NCI-H774 (cell line): ENCODE measurements at regions not wholly inside any gene's neighbourhood (a gene's known extent, or its start where the extent isn't known, plus 50 kb on each side); places are given as distances from the start of the nearest gene placed in this dataset.
"Not testable (repeated sequence)": the region's sequence is repeated elsewhere in the genome, so short reads cannot be mapped to it uniquely, and the experiment has no call there.

Source experiments
- DNase-seq: peaks from one replicate; lab custom pipeline; 2025; lab: John Stamatoyannopoulos, UW

DNA sequence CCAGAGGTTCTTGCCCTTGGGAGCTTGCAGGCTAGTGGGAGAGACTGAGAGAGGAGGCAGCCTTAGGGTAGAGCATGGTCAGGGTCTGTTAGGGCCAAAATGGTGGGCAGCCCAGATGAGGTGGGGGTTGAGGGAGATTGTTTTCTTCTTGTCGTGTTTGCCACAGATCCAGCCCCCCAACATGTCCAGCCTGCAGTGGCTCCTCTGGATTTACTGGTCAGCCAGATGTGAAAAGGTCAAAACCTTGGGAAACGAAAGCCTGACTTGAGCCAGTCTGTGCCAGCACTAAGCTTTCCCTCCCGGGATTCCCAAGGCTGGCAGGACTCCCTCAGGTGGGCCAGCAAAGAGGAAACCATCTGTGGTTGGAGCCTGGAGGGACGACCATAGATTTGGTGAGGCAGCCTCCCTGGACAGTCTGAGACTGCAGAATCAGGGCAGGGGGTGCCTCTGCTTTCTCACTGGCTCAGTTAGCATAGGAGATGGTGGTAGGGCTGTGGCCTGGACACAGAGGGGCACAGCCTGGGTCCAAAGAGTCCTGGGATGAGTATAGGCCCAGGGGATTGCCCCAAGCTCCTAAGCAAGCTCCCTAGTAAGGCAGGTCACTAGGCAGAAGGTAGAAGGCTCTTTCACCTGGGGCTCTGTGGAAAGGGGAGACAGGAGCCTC, 51.2 kb upstream of the PRR23C start:
- no peak for DNase-seq

- no peak for DNase-seq
Measured at GRCh38 chr3:139096670-139097069, 52.0 kb upstream of the PRR23C start.

- DNase-seq = no peak
Measured at GRCh38 chr3:139098391-139098790, 53.7 kb upstream of the PRR23C start.

GRCh38 chr3:139099968-139100817, 55.5 kb upstream of the PRR23C start:
- DNase-seq = no peak

DNA sequence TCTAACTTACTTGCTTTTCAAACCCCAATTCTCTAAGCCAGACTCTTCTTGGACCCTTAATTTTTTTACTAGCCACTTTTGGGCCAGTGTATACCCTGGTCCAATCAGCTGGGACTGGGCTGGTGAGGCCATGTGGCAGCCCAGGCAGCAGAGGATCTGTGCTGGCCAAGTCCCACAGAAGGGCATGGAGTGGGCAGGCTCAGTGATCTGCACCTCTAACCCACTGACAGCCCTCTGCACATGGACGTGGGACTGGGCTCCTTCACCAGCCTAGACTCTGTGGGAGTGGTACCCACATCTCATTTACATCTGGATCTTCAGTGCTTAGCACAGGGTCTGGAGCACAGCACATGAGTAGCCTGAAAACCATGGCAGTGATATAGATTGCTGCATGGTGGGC, 56.1 kb upstream of the PRR23C start:
- no peak for DNase-seq

GRCh38 chr3:139101396-139101795, 56.7 kb upstream of the PRR23C start:
- no peak for DNase-seq

DNA sequence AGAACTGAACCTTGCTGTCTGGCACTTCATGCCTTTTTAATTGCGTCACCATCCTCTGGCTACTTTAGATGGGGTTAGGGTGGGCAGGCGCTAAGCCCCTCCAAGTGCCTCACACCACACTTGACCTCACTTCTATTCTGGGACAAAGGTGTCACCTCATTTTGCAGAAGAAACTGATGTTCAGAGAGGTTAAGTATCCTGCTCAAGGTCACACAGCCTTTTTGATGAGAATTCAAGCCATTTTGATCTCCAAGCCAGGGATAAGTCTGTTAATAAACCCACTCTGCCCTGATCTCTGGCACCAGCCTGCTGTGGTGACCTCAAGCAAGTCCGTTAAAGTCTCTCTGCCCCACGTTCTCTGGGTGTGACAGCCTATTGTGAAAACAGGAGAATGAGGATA, 58.8 kb upstream of the PRR23C start:
- no peak for DNase-seq

- DNase-seq = no peak
Measured at GRCh38 chr3:139104062-139104461, 59.4 kb upstream of the PRR23C start.

DNA sequence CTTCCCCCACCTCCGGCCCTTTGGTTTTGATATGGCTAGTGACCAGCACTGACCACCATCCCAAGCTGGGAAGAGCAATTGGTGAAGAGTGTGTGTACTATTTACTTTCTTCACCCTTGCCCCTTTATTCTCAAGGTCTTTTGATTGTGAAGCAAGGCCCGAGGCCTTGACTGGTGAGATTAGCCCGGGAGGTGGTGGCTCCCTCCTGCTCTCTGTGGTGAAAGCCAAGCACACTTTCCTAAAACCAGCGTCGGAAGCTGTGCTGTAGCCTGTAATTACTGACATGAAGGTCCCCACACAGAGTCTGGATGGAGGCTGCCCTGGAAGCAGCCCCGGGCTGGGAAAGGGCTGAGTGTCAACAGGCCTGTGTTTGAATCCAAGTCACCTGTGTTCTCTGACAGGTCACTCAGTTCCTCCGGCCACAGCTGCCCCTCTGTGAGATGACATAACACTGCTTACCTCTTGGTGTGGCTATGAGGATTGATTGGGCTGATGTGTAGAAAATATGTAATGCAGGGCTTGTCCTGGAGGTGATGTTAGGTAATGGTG, 60.5 kb upstream of the PRR23C start:
- DNase-seq = no peak

GRCh38 chr3:139106013-139106932, 61.6 kb upstream of the PRR23C start:
- DNase-seq = no peak

DNA sequence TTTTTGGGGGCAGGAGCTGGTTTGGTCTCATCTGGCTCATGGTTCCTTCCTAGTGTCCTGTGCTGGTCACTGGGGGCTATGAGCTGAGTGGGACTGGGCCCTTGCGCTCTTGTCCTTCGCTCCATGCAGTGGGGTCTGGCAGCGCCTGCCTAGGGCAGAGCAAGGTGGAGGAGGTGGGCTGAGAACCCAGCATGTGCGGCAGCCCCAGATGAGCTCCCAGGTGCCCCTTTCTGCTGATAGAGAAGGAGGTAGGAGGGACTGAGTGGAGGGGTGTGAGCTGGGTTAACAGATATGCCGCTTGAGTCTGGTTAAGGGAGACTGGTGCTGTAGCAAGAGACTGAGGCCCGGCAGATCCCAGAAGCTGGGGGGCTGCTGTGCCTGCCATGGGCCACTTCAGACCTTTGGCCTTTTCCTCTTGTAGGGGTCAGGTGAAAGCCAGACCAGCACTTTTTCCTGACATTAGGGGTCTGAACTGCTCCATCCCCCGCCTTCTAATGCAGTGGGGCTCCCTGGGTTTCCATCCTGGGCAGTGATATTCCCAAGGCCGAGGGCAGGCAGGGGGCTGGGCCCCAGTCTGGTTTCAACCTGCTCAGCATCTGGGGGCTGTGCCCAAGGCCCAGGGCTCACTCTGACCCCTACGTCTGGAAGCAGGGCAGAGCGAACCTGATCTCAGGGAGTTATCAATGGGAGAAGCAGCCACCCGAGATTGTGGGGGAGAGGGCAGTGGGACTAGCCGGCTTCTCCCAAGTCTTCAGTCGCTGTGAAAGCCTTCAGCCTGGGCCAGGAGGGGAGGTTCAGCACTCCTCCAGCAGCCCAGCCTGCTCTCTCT, 62.9 kb upstream of the PRR23C start:
- DNase-seq = no peak

- DNase-seq = no peak
Measured at GRCh38 chr3:139108253-139108969, 63.7 kb upstream of the PRR23C start.

GRCh38 chr3:139109271-139109670, 64.6 kb upstream of the PRR23C start:
- no peak for DNase-seq

- no peak for DNase-seq
Measured at GRCh38 chr3:139110072-139110830, 65.6 kb upstream of the PRR23C start.

- DNase-seq = not testable (repeated sequence)
Measured at GRCh38 chr3:139110929-139111328, 66.2 kb upstream of the PRR23C start.

DNA sequence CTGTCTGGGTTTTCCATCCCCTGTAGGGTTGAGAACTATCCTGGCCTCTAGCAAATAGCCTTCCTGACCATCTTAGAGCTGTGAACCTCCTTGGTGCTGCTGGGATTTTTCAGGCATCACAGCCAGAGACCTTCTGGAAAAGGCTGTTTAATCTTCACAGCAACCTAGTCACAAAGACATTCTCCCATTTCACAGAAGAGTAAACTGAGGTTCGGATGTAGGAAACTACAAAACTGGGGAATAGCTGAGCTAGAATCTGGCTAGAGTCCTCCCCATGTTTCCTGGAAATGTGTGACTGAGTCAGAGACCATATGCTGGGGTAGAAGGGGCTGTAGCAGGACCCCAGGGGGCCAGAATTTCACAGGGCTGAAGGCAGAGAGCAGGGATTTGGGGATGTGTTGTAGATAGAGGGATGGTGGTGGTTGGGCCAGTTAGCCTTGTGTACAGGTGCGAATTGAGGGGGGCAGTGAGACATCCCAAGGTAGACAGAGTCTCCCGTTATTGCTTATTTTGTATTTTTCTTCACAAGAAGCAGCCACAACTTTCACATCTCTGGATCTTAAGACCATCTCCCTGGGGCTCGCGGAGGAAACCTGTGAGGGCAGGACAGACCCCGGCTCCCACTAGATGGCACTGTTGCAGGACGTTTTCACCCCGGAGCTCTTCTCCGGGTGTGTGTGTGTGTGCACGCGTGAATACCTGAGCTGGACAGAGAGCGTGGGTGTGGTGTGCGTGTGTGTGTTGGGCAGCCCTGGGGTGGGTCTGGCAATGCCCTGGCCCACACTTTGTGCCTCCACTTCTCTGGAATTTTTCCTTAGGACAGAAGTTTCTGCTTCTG, 66.9 kb upstream of the PRR23C start:
- peak; percentile 14 for DNase-seq

- no peak for DNase-seq
Measured at GRCh38 chr3:139112230-139112558, 67.5 kb upstream of the PRR23C start.

GRCh38 chr3:139113231-139113992, 68.7 kb upstream of the PRR23C start:
- no peak for DNase-seq
